GM12878 (cell line): ENCODE measurements at regions not wholly inside any gene's neighbourhood (a gene's known extent, or its start where the extent isn't known, plus 50 kb on each side); places are given as distances from the start of the nearest gene placed in this dataset.

Source experiments
- ATAC-seq: fragments of 200-7000 bp; cut with Tn5 transposase; 3 replicates; pipeline ENCODE4 v1.9.1; 2020; ENCODE audit warnings: mild to moderate bottlenecking, moderate library complexity
- BruUV-seq: library from RNA; stranded (reverse); fragments of 400-500 nt; replicated peaks from 2 replicates; lab custom pipeline; 2021; lab: Mats Ljungman, UMichigan
- CTCF ChIA-PET: fragments of 300-600 bp; sonication (Branson Sonifier 250); formaldehyde crosslinking; extraction: SDS; loops from one replicate; lab custom pipeline; 2021; ENCODE audit warnings: inconsistent platforms; lab: Yijun Ruan, JAX
- POLR2A ChIA-PET: fragments of 350-600 bp; formaldehyde crosslinking; extraction: SDS; loops from one replicate; lab custom pipeline; 2021; ENCODE audit warnings: inconsistent platforms; lab: Charles Lee
- RAD21 ChIA-PET: fragments of 300-600 bp; sonication (Branson Sonifier 250); formaldehyde crosslinking; loops from one replicate; lab custom pipeline; 2023; ENCODE audit warnings: antibody characterized with exemption; ENCODE audit not compliant: unreplicated experiment; lab: Charles Lee
- SMC1A ChIA-PET: fragments of 300-600 bp; sonication (Branson Sonifier 250); formaldehyde crosslinking; loops from one replicate; lab custom pipeline; 2023; ENCODE audit not compliant: unreplicated experiment, uncharacterized antibody; lab: Charles Lee
- DNase-seq: peaks from one replicate; pipeline ENCODE4 v3.0.0-alpha.2; 2011; ENCODE audit warnings: low read depth, low spot score
- FAIRE-seq: peaks from 3 replicates; lab custom pipeline; 2011; peaks lifted over from hg19 to GRCh38; lab: Jason Lieb, UNC
- H2AFZ ChIP-seq: 2 replicates; pipeline ENCODE4 v1.6.0; 2011; ENCODE audit warnings: low read depth, low read length, control low read depth; ENCODE audit not compliant: control insufficient read depth
- H3K27ac ChIP-seq: 2 replicates; pipeline ENCODE4 v1.5.1; 2011; ENCODE audit warnings: control low read depth; ENCODE audit not compliant: control insufficient read depth, insufficient read depth
- H3K27me3 ChIP-seq, 2 experiments: replicated peaks in 1 of 2; 2 replicates each; pipeline versions ENCODE4 v1.6.0 to v1.6.1; 2011; ENCODE audit warnings: low read length in 1 of 2; ENCODE audit not compliant: control insufficient read depth in 2 of 2, insufficient read depth in 2 of 2
- H3K36me3 ChIP-seq, 2 experiments: 2 replicates each; pipeline ENCODE4 v1.5.1; 2011; ENCODE audit warnings: low read length in 1 of 2; ENCODE audit not compliant: control insufficient read depth in 2 of 2, insufficient read depth in 2 of 2
- H3K4me1 ChIP-seq: 2 replicates; pipeline ENCODE4 v1.6.1; 2011; ENCODE audit warnings: mild to moderate bottlenecking, low read length, moderate library complexity, mixed read lengths; ENCODE audit not compliant: control insufficient read depth, insufficient read depth
- H3K4me2 ChIP-seq: 2 replicates; pipeline ENCODE4 v1.6.0; 2011; ENCODE audit warnings: control low read depth; ENCODE audit not compliant: control insufficient read depth, insufficient read depth
- H3K4me3 ChIP-seq: fragments of 200-600 bp; sonication (generic); 2 replicates; pipeline ENCODE4 v1.5.1; 2016
- H3K79me2 ChIP-seq: 2 replicates; pipeline ENCODE4 v1.6.0; 2011; ENCODE audit warnings: low read length; ENCODE audit not compliant: control insufficient read depth, insufficient read depth
- H3K9ac ChIP-seq: 2 replicates; pipeline ENCODE4 v1.8.0; 2011; ENCODE audit warnings: low read length, control low read depth, mixed read lengths; ENCODE audit not compliant: control insufficient read depth, insufficient read depth
- H3K9me3 ChIP-seq: replicated peaks from 3 replicates; pipeline ENCODE4 v1.5.1; 2011; ENCODE audit warnings: mild to moderate bottlenecking, low read length; ENCODE audit not compliant: control insufficient read depth, insufficient read depth
- H4K20me1 ChIP-seq: 2 replicates; pipeline ENCODE4 v1.6.0; 2011; ENCODE audit not compliant: control insufficient read depth, insufficient read depth
- E2F4 ChIP-seq: IDR thresholded peaks from 2 replicates; pipeline ENCODE4 v1.6.1; 2012; ENCODE audit warnings: low read depth, low read length, improper control_type of control experiment
- EP300 ChIP-seq, 2 experiments: fragments of 150-350 bp in 1 of 2; IDR thresholded peaks; 2 replicates each; pipeline ENCODE4 v1.6.1; 2011 to 2012; ENCODE audit warnings: low read depth in 2 of 2, low read length in 2 of 2, borderline replicate concordance in 1 of 2, improper control_type of control experiment in 1 of 2, inconsistent platforms in 1 of 2; ENCODE audit not compliant: control insufficient read depth in 1 of 2
- GATAD2B ChIP-seq: fragments of 450-650 bp; conservative IDR thresholded peaks from 2 replicates; pipeline ENCODE4 v1.6.1; 2017; ENCODE audit warnings: low read depth, mild to moderate bottlenecking, moderate library complexity
- IKZF1 ChIP-seq: fragments of 450-650 bp; conservative IDR thresholded peaks from 2 replicates; pipeline ENCODE4 v1.6.1; 2017; ENCODE audit warnings: antibody characterized with exemption, mild to moderate bottlenecking
- IKZF2 ChIP-seq, 2 experiments: fragments of 450-650 bp; IDR thresholded peaks; 2 replicates each; pipeline ENCODE4 v1.6.1; 2017; ENCODE audit warnings: mild to moderate bottlenecking in 2 of 2, moderate library complexity in 2 of 2
- NR2C1 ChIP-seq: fragments of 450-650 bp; IDR thresholded peaks from 2 replicates; pipeline ENCODE4 v1.6.1; 2017; ENCODE audit warnings: antibody characterized with exemption, mild to moderate bottlenecking, moderate library complexity
- NR2F1 ChIP-seq: fragments of 450-650 bp; conservative IDR thresholded peaks from 2 replicates; pipeline ENCODE4 v1.6.1; 2017; ENCODE audit warnings: mild to moderate bottlenecking
- RB1 ChIP-seq: fragments of 450-650 bp; formaldehyde crosslinking; IDR thresholded peaks from 2 replicates; pipeline ENCODE4 v1.6.1; 2017; ENCODE audit warnings: mild to moderate bottlenecking, borderline replicate concordance
- RELA ChIP-seq: fragments of 450-650 bp; IDR thresholded peaks from 2 replicates; pipeline ENCODE4 v1.8.0; 2014; ENCODE audit warnings: borderline replicate concordance; ENCODE audit not compliant: partially characterized antibody
- SMAD5 ChIP-seq: IDR thresholded peaks from 2 replicates; pipeline ENCODE4 v1.6.1; 2016; ENCODE audit warnings: antibody characterized with exemption, low read depth
- SMC3 ChIP-seq: IDR thresholded peaks from 2 replicates; pipeline ENCODE4 v1.6.1; 2011; ENCODE audit warnings: low read length, improper control_type of control experiment, borderline replicate concordance
- SPI1 ChIP-seq: IDR thresholded peaks from 2 replicates; pipeline ENCODE4 v1.6.1; 2011; ENCODE audit warnings: low read depth, mild to moderate bottlenecking, low read length, moderate library complexity, borderline replicate concordance; ENCODE audit not compliant: insufficient read depth
- SREBF1 ChIP-seq: IDR thresholded peaks from 2 replicates; pipeline ENCODE4 v1.6.1; 2012; ENCODE audit warnings: mild to moderate bottlenecking, low read length
- SREBF2 ChIP-seq: IDR thresholded peaks from 2 replicates; pipeline ENCODE4 v1.6.1; 2012; ENCODE audit warnings: mild to moderate bottlenecking, low read length
- ZBTB40 ChIP-seq: fragments of 450-650 bp; IDR thresholded peaks from 2 replicates; pipeline ENCODE4 v1.6.1; 2016; ENCODE audit warnings: mild to moderate bottlenecking, moderate library complexity, borderline replicate concordance
- WGBS: methylation state at CpG from one replicate; pipeline ENCODE4 v1.1.6; 2016; ENCODE audit warnings: low lambda C conversion rate; ENCODE audit not compliant: insufficient replicate concordance, insufficient coverage; ENCODE audit errors: missing lambda C conversion rate; 5-methylcytosine and 5-hydroxymethylcytosine counted together
- in situ Hi-C: fragments of 300-500 bp; cut with MboI; formaldehyde crosslinking; loops from 9 replicates; pipeline ENCODE4 v1.14.3; 2018; ENCODE audit warnings: mixed read lengths
- intact Hi-C: fragments of 100-400 bp; cut with micrococcal nuclease; formaldehyde crosslinking; loops from one replicate; pipeline ENCODE4 v1.14.2; 2022; ENCODE audit not compliant: unreplicated experiment
- TF ChIP-seq, protein P1 (sequence below): fragments of 450-650 bp; IDR thresholded peaks from 2 replicates; pipeline ENCODE4 v1.6.1; 2017; ENCODE audit warnings: low read depth, mild to moderate bottlenecking, moderate library complexity
- TF ChIP-seq, protein P2 (sequence below): IDR thresholded peaks from 2 replicates; pipeline ENCODE4 v1.6.1; 2011; ENCODE audit warnings: borderline replicate concordance, low read depth, mild to moderate bottlenecking, moderate library complexity, mixed read lengths, low read length; ENCODE audit not compliant: insufficient read depth; ENCODE audit errors: extremely low read length

GRCh38 chr11:90343673-90344072, 120.8 kb upstream of the CHORDC1 start:
- H3K4me1 ChIP-seq = no peaks in the 10 kb centered on the region
- DNase-seq = no peak
- H3K36me3 ChIP-seq = no peaks in the 10 kb centered on the region
- FAIRE-seq = no peak
- H3K9me3 ChIP-seq = no peaks in the 10 kb centered on the region
- ChIA-PET CTCF (interaction anchor here (1.1 kb wide), 1 partner anchor 16 kb away, joined by 3 read pairs; no protein-coding TSS in a partner anchor), RAD21 (interaction anchor here (0.6 kb wide), 1 partner anchor 14 kb away, joined by 4 read pairs; no protein-coding TSS in a partner anchor), SMC1A (interaction anchor here (0.6 to 1.0 kb wide), 3 partner anchors 9 to 79 kb away, joined by 3 read pairs; no protein-coding TSS in a partner anchor), POLR2A (no interaction called here)
- peak; percentile 46; the same call in 2 of the 3 replicates for ATAC-seq
- WGBS = 0% methylated on average over 2 of the region's 2 CpGs
- no TSS peak for BruUV-seq
- H2AFZ ChIP-seq = no peak overlapping the region
- no peaks in the 10 kb centered on the region for H4K20me1 ChIP-seq
- intact Hi-C loops (no loop called here), in situ Hi-C loops (no loop called here)
- no peak overlapping the region for H3K27ac ChIP-seq
- no peak overlapping the region for H3K4me2 ChIP-seq
- no peaks in the 10 kb centered on the region for H3K27me3 ChIP-seq
- H3K79me2 ChIP-seq = no peaks in the 10 kb centered on the region
- no peak overlapping the region for H3K4me3 ChIP-seq
- no peak overlapping the region for H3K9ac ChIP-seq
- TF ChIP-seq SREBF2 = no peak
- no peak for TF ChIP-seq NR2F1
- TF ChIP-seq RB1 = no peak
- TF ChIP-seq NR2C1 = no peak
- TF ChIP-seq SMC3 = no peak
- TF ChIP-seq RELA = no peak
- TF ChIP-seq SMAD5 = no peak
- peak; percentile 58; the same call in 1 of the 2 replicates for TF ChIP-seq SPI1
- no peak for TF ChIP-seq EP300 (IDR thresholded peaks at IDR 0.05; ENCODE audit: borderline replicate concordance in 1 of 2, control insufficient read depth in 1 of 2, low read depth in 2 of 2, low read length in 2 of 2)
- TF ChIP-seq IKZF1 = peak; percentile 32; the same call in 1 of the 2 replicates
- TF ChIP-seq ZBTB40 = no peak
- TF ChIP-seq SREBF1 = no peak
- TF ChIP-seq GATAD2B = no peak
- TF ChIP-seq E2F4 = no peak
- TF ChIP-seq, protein P1, sequence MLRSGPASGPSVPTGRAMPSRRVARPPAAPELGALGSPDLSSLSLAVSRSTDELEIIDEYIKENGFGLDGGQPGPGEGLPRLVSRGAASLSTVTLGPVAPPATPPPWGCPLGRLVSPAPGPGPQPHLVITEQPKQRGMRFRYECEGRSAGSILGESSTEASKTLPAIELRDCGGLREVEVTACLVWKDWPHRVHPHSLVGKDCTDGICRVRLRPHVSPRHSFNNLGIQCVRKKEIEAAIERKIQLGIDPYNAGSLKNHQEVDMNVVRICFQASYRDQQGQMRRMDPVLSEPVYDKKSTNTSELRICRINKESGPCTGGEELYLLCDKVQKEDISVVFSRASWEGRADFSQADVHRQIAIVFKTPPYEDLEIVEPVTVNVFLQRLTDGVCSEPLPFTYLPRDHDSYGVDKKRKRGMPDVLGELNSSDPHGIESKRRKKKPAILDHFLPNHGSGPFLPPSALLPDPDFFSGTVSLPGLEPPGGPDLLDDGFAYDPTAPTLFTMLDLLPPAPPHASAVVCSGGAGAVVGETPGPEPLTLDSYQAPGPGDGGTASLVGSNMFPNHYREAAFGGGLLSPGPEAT = 0 out of 2 replicates have a peak, but pooled peaks have one; percentile 25
- TF ChIP-seq, protein P2, sequence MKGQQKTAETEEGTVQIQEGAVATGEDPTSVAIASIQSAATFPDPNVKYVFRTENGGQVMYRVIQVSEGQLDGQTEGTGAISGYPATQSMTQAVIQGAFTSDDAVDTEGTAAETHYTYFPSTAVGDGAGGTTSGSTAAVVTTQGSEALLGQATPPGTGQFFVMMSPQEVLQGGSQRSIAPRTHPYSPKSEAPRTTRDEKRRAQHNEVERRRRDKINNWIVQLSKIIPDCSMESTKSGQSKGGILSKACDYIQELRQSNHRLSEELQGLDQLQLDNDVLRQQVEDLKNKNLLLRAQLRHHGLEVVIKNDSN = no peak
- peak; percentile 24 to 54; a peak in 2 of 4 replicates for TF ChIP-seq IKZF2 (IDR thresholded peaks at IDR 0.05)
